Neutrophil (primary cell): ENCODE measurements at regions not wholly inside any gene's neighbourhood (a gene's known extent, or its start where the extent isn't known, plus 50 kb on each side); places are given as distances from the start of the nearest gene placed in this dataset.

Experiments
- H3K27ac ChIP-seq: fragments of 200-600 bp; sonication (generic); 2 replicates; pipeline ENCODE4 v1.5.1; 2016; ENCODE audit warnings: mild to moderate bottlenecking, moderate library complexity
- H3K27me3 ChIP-seq: fragments of 200-600 bp; sonication (generic); 2 replicates; pipeline ENCODE4 v1.6.0; 2016; ENCODE audit warnings: mild to moderate bottlenecking
- H3K36me3 ChIP-seq: fragments of 200-600 bp; sonication (generic); 2 replicates; pipeline ENCODE4 v1.5.1; 2017
- H3K4me1 ChIP-seq, 2 experiments: fragments of 200-600 bp in 1 of 2; sonication (generic) in 1 of 2; 1 replicate in 1 of 2; 2 replicates in 1 of 2; pipeline versions ENCODE4 v1.5.1 to v1.6.1; 2013 to 2016; ENCODE audit warnings: low read depth in 1 of 2, low read length in 1 of 2, mild to moderate bottlenecking in 1 of 2, moderate library complexity in 1 of 2; ENCODE audit not compliant: control insufficient read depth in 1 of 2, insufficient read depth in 1 of 2
- H3K4me3 ChIP-seq, 2 experiments: fragments of 200-600 bp in 1 of 2; sonication (generic) in 1 of 2; 1 replicate in 1 of 2; 2 replicates in 1 of 2; pipeline ENCODE4 v1.5.1; 2013 to 2016; ENCODE audit warnings: low read depth in 1 of 2, low read length in 1 of 2, mild to moderate bottlenecking in 1 of 2, moderate library complexity in 1 of 2
- H3K9me3 ChIP-seq: fragments of 200-600 bp; sonication (generic); 2 replicates; pipeline ENCODE4 v1.5.1; 2016
- TF ChIP-seq, protein P1 (sequence below): fragments of 200-600 bp; sonication (generic); IDR thresholded peaks from 2 replicates; pipeline ENCODE4 v1.5.1; 2016; ENCODE audit warnings: antibody characterized with exemption

DNA sequence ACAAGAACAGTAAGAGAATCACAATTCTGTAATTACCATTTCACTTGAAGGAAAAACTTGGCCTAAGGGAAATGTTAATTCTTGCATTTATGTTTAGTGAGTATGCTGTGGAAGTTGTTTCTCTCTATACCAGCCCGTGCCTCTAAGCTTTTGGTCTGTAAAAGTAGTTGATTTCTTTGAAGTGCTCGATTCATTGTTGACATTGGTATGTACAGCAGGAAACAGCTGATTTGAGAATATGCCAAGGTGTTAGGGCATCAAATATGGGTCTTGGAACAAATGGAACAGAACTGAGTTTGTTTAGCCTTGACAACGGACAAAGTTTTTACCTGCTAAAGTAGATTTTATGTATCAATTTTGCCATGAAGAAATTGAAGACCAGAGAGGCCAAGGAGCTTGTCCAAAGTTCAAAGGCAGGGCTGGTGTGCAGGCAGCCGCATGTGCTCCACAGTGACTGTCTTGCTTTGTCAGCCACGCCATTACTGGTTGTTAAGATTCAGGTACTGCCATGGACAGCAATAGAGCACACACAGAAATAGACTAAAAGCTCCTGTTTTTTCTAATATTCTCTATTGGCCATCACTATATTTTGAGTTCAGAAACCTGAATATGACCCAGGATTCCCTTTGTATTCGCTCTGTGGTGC is 75.5 kb upstream of the TLR3 start:
- TF ChIP-seq, protein P1, sequence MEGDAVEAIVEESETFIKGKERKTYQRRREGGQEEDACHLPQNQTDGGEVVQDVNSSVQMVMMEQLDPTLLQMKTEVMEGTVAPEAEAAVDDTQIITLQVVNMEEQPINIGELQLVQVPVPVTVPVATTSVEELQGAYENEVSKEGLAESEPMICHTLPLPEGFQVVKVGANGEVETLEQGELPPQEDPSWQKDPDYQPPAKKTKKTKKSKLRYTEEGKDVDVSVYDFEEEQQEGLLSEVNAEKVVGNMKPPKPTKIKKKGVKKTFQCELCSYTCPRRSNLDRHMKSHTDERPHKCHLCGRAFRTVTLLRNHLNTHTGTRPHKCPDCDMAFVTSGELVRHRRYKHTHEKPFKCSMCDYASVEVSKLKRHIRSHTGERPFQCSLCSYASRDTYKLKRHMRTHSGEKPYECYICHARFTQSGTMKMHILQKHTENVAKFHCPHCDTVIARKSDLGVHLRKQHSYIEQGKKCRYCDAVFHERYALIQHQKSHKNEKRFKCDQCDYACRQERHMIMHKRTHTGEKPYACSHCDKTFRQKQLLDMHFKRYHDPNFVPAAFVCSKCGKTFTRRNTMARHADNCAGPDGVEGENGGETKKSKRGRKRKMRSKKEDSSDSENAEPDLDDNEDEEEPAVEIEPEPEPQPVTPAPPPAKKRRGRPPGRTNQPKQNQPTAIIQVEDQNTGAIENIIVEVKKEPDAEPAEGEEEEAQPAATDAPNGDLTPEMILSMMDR: no peak
- H3K27ac ChIP-seq: no peak overlapping the region
- H3K27me3 ChIP-seq: no peaks in the 10 kb centered on the region
- H3K36me3 ChIP-seq: no peaks in the 10 kb centered on the region
- H3K9me3 ChIP-seq: no peaks in the 10 kb centered on the region
- H3K4me3 ChIP-seq: no peak overlapping the region
- no peaks in the 10 kb centered on the region for H3K4me1 ChIP-seq

DNA sequence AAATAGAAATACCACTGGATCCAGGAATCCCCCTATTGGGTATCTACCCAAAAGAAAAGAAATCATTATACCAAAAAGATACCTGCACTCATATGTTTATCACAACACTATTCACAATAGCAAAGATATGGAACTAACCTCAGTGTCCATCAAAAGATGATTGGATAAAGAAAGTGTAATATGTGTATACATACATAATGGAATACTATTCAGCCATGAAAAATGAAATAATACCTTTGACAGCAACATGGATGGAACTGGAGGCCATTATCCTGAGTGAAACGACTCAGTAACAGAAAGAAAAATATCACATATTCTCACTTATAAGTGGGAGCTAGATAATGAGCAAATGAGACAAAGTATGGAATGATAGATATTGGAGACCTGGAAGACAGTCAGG is 74.2 kb upstream of the TLR3 start:
- Histone ChIP-seq H3K4me3 (no peak overlapping the region), H3K27ac (no peak overlapping the region), H3K9me3 (no peaks in the 10 kb centered on the region), H3K4me1 (no peaks in the 10 kb centered on the region), H3K27me3 (no peaks in the 10 kb centered on the region), H3K36me3 (no peaks in the 10 kb centered on the region)
- TF ChIP-seq, protein P1: no peak

DNA sequence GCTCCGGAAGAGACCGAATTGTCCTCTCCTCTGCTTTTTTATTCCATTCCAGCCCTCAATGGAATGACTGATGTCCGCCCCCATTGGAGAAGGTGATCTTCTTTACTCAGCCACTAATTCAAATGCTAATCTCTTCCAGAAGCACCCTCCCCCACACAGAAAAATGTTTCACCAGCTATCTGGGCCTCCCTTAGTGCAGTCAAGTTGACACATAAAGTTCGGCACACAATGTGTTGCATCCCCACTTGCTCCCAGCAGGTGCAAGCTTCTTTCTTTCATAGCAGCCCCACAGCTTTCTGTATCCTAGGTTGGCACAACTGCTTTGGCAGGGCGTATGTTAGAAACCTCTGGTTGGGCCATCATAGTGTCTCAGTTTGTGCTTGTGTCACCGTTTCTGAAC is 73.3 kb upstream of the TLR3 start:
- H3K4me1 ChIP-seq: no peaks in the 10 kb centered on the region
- TF ChIP-seq, protein P1: no peak
- no peaks in the 10 kb centered on the region for H3K9me3 ChIP-seq
- no peaks in the 10 kb centered on the region for H3K36me3 ChIP-seq
- no peaks in the 10 kb centered on the region for H3K27me3 ChIP-seq
- no peak overlapping the region for H3K4me3 ChIP-seq
- H3K27ac ChIP-seq: no peak overlapping the region

DNA sequence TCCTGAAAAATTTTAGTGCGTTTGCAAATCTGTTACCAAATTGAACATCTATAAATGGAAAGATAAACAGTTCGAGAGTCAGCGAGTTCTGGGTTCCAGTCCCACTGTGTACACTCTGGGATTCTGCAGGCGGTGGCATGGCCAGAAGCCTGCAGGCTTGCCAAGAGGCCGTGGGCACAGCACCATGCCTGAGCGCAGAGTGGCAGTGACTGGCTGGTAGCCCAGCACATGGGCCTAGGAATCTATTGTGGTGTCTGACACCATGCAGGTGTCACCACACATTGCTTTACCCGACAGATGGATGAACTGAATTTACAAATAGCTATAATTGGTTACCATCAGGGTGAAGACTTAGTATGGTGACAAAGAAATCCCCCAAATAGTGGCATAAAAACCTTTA is 71.7 kb upstream of the TLR3 start:
- Histone ChIP-seq H3K4me1 (no peaks in the 10 kb centered on the region), H3K36me3 (no peaks in the 10 kb centered on the region), H3K9me3 (no peaks in the 10 kb centered on the region), H3K27ac (no peak overlapping the region), H3K4me3 (no peak overlapping the region), H3K27me3 (no peaks in the 10 kb centered on the region)
- TF ChIP-seq, protein P1: no peak

DNA sequence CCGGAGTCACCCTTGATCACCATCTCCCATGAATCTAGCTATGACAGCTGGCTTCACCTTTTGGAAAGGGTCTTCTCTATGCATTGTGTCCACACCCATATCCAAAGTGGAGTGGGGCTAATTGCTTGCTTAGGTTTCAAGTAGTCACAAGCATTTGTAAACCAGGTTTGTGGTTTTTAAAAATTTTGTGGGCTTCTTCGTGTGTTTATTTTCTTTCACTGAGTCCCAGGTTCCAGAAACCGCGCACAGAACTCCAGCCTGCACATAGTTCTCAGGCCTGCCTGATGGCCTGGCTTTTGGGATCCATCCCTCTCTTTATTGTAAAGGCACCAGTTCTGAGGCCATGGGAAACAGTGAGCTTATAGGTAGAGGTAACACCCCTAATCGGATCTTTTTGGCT is 70.2 kb upstream of the TLR3 start:
- H3K4me1 ChIP-seq: no peaks in the 10 kb centered on the region
- no peak overlapping the region for H3K4me3 ChIP-seq
- H3K27ac ChIP-seq: no peak overlapping the region
- H3K9me3 ChIP-seq: no peaks in the 10 kb centered on the region
- H3K27me3 ChIP-seq: no peaks in the 10 kb centered on the region
- TF ChIP-seq, protein P1: no peak
- no peaks in the 10 kb centered on the region for H3K36me3 ChIP-seq

DNA sequence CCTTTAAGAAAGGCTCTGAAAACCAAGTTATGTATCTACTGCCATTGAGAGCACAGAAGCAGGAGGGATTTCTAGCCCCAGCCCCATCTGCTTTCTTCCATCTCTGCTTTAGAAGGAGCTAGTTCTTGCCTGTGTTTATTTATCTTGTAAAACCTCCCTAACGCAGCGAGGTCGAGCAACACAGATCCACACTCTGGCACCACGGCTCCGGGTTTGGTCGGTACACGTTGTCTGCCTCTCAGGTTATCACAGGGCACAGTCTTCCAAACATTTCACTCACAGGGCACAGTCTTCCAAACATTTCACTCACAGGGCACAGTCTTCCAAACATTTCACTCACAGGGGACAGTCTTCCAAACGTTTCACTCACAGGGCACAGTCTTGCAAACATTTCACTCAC is 69.7 kb upstream of the TLR3 start:
- no peaks in the 10 kb centered on the region for H3K4me1 ChIP-seq
- H3K4me3 ChIP-seq: no peak overlapping the region
- no peaks in the 10 kb centered on the region for H3K36me3 ChIP-seq
- TF ChIP-seq, protein P1: no peak
- H3K27me3 ChIP-seq: no peaks in the 10 kb centered on the region
- H3K9me3 ChIP-seq: no peaks in the 10 kb centered on the region
- no peak overlapping the region for H3K27ac ChIP-seq
